ENCODE measurements at regions not wholly inside any gene's neighbourhood (a gene's known extent, or its start where the extent isn't known, plus 50 kb on each side); places are given as distances from the start of the nearest gene placed in this dataset.
"Not testable (repeated sequence)": the region's sequence is repeated elsewhere in the genome, so short reads cannot be mapped to it uniquely, and the experiment has no call there.

DNA sequence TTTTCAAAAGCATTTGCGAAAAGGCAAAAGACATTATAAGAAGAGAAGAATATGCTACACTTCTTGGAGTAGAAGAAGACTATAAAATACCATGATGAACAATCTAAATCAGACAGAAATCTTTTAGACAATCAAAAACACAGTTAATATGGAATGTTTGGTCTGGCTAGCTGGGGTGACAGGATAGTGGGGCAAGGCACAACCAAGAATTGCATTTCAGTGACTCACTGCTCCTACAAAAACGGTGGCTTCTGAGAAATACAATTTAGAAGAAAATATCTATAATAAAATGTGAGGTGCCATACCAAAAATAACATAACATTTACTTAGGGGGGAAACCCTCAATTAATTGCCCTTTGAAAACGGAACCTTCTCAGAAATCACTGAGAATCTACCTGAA lies 363.4 kb downstream of the NPR3 start:
- no peak for DNase-seq

GRCh38 chr5:33075731-33076130 lies 364.6 kb downstream of the NPR3 start:
- DNase-seq, result no peak

GRCh38 chr5:33079548-33079947 lies 361.2 kb upstream of the TARS1 start:
- DNase-seq, result no peak

DNA sequence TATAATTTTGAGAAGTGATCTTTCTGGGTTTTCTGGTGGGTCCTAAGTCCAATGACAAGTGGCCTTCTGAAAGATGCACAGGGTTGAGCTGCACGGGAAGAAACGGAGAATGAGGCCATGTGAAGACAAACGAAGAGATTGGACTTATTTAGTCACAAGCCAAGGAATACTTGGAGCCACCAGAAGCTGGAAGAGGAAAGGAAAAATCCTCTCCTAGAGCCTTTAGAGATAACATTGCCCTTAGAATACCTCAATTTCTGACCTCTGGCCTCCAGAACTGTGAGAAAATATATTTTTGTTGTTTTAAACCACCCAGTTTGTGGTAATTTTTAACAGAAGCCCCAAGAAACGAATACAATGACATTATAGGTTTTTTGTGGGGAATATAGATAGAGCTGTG lies 360.5 kb upstream of the TARS1 start:
- DNase-seq, result no peak

DNA sequence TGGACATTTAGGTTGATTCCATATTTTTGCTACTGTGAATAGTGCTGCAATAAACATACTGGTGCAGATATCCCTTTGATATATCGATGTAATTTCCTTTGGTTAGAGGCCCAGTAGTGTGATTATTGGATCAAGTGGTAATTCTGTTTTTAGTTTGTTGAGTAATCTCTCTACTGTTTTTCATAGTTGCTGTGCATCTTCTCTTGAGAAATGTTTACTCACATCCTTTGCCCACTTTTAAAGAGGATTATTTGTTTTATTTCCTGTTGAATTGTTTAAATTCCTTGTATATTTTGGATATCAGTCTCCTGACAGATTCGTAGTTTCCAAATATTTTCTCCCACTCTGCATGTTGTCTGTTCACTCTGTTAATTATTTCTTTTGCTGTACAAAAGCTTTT lies 352.6 kb upstream of the TARS1 start:
- no peak for DNase-seq

DNA sequence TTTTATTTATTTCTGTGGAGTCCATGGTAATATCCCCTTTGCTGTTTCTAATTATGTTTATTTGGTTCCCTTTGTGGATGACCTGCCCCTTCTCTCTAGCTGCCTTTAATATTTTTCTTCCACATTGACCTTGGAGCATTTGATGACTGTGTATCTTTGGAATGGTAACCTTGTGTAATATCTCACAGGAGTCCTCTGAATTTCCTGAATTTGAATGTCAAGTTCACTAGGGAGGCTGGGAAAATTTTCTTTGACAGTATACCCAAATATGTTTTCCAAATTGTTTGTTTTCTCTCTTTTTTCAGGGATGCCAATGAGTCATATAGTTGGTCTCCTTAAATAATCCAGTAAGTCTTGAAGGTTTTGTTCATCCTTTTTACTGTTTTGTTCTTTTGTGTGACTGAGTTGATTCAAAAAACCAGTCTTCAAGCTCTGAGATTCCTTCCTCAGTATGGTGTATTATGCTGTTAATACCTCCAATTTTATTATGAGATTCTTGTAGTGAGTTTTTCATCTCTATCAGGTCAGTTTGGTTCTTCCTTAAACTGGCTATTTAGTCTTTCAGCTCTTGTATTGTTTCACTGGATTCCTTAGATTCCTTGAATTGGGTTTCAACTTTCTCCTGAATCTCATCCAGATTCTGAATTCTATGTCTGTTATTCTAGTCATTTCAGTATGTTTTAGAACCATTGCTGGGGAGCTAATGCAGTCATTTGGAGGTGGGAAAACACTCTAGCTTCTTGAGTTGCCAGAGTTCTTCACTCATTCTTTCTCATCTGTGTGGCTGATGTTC lies 349.0 kb upstream of the TARS1 start:
- no peak for DNase-seq

DNA sequence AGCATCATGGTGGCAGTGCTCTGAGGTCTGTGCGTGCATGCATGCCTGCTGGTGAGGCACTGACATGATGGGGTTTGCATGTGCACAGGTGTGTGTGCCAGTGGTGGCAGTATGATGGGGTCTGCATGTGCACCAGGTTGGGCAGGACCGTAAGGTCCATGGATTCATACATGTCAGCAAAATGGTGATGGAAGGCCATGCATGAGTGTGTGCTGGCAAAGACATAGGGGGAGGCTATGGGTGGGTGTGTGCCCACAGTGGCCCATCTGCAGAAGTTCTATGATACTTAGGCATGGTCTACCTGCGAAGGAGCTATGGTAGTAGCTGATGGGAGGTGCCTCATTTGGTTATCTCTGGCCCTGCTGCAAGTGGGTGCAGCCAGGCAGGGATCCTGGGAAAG lies 348.0 kb upstream of the TARS1 start:
- no peak for DNase-seq

DNA sequence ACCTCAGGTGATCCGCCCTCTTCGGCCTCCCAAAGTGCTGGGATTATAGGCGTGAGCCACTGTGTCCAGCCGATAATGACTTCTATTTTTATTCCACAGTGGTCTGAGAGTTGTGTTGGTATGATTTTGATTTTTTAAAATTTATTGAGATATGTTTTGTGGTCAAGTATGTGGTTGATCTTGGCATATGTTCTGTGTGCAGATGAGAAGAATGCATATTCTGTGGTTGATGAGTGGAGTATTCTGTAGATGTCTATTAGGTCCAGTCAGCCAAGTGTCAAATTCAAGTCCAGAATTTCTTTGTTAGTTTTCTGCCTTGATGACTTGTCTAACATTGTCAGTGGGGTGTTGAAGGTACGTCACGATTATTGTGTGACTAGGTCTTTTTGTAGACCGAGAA lies 338.2 kb upstream of the TARS1 start:
- no peak for DNase-seq

GRCh38 chr5:33105521-33105941 lies 335.2 kb upstream of the TARS1 start:
- no peak for DNase-seq

DNA sequence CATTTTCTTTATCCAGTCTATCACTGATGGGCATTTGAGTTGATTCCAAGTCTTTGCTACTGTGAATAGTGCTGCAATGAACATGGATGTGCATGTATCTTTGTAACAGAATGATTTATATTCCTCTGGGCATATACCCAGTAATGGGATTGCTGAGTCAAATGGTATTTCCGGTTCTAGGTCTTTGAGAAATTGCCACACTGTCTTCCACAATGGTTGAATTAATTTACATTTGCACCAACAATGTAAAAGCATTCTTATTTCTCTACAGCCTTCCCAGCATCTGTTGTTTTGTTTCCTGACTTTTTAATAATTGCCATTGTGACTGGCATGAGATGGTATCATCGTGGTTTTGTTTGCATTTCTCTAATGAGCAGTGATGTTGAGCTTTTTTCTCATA lies 330.3 kb upstream of the TARS1 start:
- not testable (repeated sequence) for DNase-seq

DNA sequence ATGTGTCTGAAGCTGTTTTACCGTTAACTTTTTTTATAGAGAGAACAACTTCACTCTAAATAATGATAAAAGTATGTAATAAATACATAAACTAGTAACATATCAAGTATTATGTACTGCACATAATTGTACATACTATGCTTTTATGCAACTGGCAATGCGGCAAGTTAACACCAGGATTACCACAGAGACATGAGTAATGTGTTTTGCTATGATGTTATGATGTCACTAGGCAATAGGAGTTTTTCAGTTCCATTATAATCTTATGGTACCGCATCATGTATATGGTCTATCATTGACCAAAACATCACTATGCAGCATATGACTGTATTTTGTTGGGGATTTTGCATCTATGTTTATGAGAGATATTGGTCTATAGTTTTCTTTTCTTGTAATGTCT lies 326.4 kb upstream of the TARS1 start:
- DNase-seq, result no peak

GRCh38 chr5:33115467-33115866 lies 325.3 kb upstream of the TARS1 start:
- no peak for DNase-seq

- DNase-seq, result no peak
Measured at GRCh38 chr5:33118761-33119415, 321.9 kb upstream of the TARS1 start.

DNA sequence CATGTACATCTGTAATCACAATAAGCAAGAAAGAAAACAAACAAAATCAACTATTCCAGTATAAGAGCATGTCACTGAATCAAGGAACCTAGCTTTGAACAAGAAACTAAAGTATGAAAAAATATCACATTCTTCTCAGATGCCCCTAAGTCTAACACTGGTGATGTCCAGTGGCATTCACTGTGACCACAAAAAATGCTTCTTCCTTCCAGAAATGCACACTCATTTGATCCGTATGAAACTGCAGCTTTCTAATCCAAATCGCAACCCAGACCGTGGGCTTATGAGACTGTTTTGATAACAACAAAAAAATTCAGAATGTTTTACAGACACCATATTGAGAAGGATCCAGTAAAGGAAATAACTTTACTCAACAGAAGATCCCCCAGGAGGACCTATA lies 320.1 kb upstream of the TARS1 start:
- DNase-seq, result no peak

DNA sequence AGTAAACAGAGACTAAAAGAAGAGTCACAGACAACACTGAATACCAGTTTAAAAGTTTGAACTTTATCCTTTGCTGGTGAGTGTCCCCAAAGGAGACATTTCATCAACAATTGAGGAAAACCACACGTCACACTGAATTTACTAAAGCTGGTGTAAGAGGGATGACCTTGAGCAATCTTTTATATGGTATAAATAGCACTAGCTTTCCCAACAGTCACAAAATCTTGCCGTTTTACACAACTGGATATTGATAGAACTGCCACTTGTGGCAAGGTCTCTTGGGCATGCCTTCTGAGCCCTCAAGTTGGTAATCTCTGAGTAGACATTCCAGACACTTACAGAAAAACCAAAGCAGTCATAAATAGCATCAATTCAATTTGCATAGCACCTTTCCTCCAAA lies 311.5 kb upstream of the TARS1 start:
- DNase-seq, result no peak

GRCh38 chr5:33136785-33137184 lies 304.0 kb upstream of the TARS1 start:
- DNase-seq, result no peak

- DNase-seq, result not testable (repeated sequence)
Measured at GRCh38 chr5:33138145-33138544, 302.6 kb upstream of the TARS1 start.

- DNase-seq, result no peak
Measured at GRCh38 chr5:33143405-33144123, 297.2 kb upstream of the TARS1 start.

GRCh38 chr5:33146881-33147280 lies 293.9 kb upstream of the TARS1 start:
- DNase-seq, result no peak

GRCh38 chr5:33148076-33148513 lies 292.7 kb upstream of the TARS1 start:
- no peak for DNase-seq

DNA sequence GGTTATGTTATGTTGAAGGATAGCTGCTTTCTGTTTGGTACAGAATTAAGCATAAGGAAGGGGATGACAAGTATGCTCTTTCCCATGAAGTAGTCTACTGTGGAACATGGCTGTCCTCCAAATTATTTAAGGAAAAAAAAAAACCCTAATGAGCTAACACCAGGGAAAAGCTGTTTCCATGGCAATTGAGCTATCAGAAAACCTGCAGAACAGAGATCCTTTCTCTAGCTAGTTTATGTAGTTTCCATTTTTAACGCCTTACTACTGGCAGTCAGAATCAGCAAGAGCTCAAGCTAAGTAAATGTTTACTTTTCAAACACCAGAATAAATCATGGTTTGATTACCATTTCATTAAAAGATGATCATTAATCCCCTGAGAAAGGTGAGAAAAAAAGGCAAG lies 287.4 kb upstream of the TARS1 start:
- DNase-seq, result no peak

DNA sequence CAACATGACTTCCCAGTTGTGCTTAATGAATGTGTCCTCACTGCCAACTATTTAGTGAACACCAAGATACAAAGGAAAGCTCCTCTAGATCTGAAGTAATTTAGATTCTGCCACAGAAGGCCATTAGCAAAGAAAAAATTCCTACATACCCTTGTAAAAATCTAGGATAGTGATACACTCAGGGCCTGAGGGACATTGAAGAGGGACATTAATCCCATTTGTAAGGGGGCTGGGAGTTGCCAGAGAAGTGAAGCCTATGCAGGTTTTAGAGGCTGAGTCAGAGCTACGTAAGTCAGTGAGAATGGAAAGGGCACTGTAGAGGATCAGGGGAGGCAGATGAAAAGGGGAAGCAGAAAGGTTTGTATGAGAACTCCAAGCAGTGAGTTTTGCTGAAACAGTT lies 286.9 kb upstream of the TARS1 start:
- no peak for DNase-seq

DNA sequence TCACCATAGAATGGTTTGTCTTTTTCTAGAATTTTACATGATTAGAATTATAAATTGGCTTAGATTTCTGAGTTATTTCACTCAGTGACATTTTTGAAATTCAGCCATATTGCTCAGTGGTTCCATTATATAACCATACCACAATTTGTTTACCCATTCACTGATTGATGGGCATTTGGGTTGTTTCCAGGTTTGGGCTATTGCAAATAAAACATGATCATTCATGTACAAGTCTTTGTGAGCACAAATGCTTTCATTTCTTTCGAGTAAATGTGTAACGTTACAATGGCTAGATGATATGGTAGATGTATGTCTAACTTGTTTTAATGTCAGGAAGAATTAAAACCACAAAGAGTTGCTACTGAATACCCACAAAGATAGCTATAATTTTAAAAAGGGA lies 279.9 kb upstream of the TARS1 start:
- DNase-seq, result no peak

DNA sequence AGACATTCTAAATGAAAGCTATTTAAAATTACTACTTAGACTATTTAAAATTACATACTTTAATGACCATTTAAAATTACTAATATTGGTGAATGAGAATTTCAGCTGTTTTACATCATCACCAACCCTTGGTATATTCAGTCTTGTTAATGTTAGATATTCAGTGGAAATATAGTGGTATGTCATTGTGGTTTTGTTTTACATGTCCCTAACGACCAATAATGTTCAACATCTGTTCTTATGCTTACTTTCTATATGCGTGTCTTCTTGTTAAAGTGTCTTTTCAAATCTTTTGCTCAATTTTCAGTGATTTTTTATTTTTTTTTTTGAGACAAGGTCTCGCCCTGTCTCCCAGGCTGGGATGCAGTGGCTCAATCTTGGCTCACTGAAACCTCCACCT lies 279.3 kb upstream of the TARS1 start:
- no peak for DNase-seq
